Fibroblast of mammary gland (primary cell): ENCODE measurements at regions not wholly inside any gene's neighbourhood (a gene's known extent, or its start where the extent isn't known, plus 50 kb on each side); places are given as distances from the start of the nearest gene placed in this dataset.

Experiments
- DNase-seq: peaks from one replicate; pipeline ENCODE4 v3.0.0-alpha.2; 2010; ENCODE audit warnings: low read depth
- H3K4me3 ChIP-seq: 2 replicates; pipeline ENCODE4 v1.5.1; 2011; ENCODE audit warnings: low read depth, mild to moderate bottlenecking, low read length, moderate library complexity; ENCODE audit not compliant: control insufficient read depth
- CTCF ChIP-seq: conservative IDR thresholded peaks from 2 replicates; pipeline ENCODE4 v1.5.1; 2011; ENCODE audit warnings: low read depth, low read length, inconsistent platforms; ENCODE audit not compliant: control insufficient read depth, insufficient read depth

- no peak overlapping the region for H3K4me3 ChIP-seq
- TF ChIP-seq CTCF = no peak
- no peak for DNase-seq
Observed at GRCh38 chr2:138428710-138429440, 72.7 kb upstream of the SPOPL start.

- DNase-seq = no peak
- no peak overlapping the region for H3K4me3 ChIP-seq
- no peak for TF ChIP-seq CTCF
Observed at GRCh38 chr2:138430181-138430580, 71.4 kb upstream of the SPOPL start.

GRCh38 chr2:138432971-138433370 lies 68.6 kb upstream of the SPOPL start:
- TF ChIP-seq CTCF = no peak
- no peak overlapping the region for H3K4me3 ChIP-seq
- DNase-seq = peak; percentile 87

GRCh38 chr2:138433995-138434951 lies 67.3 kb upstream of the SPOPL start:
- TF ChIP-seq CTCF = no peak
- DNase-seq = peak; percentile 25
- no peak overlapping the region for H3K4me3 ChIP-seq

GRCh38 chr2:138435701-138436100 lies 65.9 kb upstream of the SPOPL start:
- no peak for TF ChIP-seq CTCF
- no peak for DNase-seq
- H3K4me3 ChIP-seq = no peak overlapping the region

- no peak for DNase-seq
- no peak for TF ChIP-seq CTCF
- no peak overlapping the region for H3K4me3 ChIP-seq
Observed at GRCh38 chr2:138439733-138440132, 61.8 kb upstream of the SPOPL start.
